HG02798 (cell line): ENCODE measurements at regions not wholly inside any gene's neighbourhood (a gene's known extent, or its start where the extent isn't known, plus 50 kb on each side); places are given as distances from the start of the nearest gene placed in this dataset.

Experiments
- ATAC-seq: cut with Tn5 transposase; IDR thresholded peaks from one replicate; pipeline ENCODE4 v1.9.1; 2021; ENCODE audit warnings: mild to moderate bottlenecking; ENCODE audit not compliant: unreplicated experiment, poor library complexity

GRCh38 chr3:31172336-31172735 lies 277.9 kb upstream of the GADL1 start:
- no peak for ATAC-seq

GRCh38 chr3:31173118-31173718 lies 278.8 kb upstream of the GADL1 start:
- no peak for ATAC-seq

- ATAC-seq: no peak
Observed at GRCh38 chr3:31174079-31174478, 279.6 kb upstream of the GADL1 start.

- no peak for ATAC-seq
Observed at GRCh38 chr3:31176045-31176444, 281.6 kb upstream of the GADL1 start.

- no peak for ATAC-seq
Observed at GRCh38 chr3:31178467-31178866, 284.0 kb upstream of the GADL1 start.

- ATAC-seq: no peak
Observed at GRCh38 chr3:31179768-31180167, 285.3 kb upstream of the GADL1 start.

GRCh38 chr3:31180274-31180673 lies 285.8 kb upstream of the GADL1 start:
- no peak for ATAC-seq

GRCh38 chr3:31181661-31182060 lies 287.2 kb upstream of the GADL1 start:
- no peak for ATAC-seq

GRCh38 chr3:31182661-31183060 lies 288.2 kb upstream of the GADL1 start:
- ATAC-seq: no peak

- ATAC-seq: no peak
Observed at GRCh38 chr3:31184261-31185061, 290.0 kb upstream of the GADL1 start.

- no peak for ATAC-seq
Observed at GRCh38 chr3:31185062-31185357, 290.5 kb upstream of the GADL1 start.

GRCh38 chr3:31186041-31186440 lies 291.6 kb upstream of the GADL1 start:
- no peak for ATAC-seq

- ATAC-seq: no peak
Observed at GRCh38 chr3:31187380-31187779, 292.9 kb upstream of the GADL1 start.

- no peak for ATAC-seq
Observed at GRCh38 chr3:31188112-31188511, 293.7 kb upstream of the GADL1 start.

GRCh38 chr3:31189330-31189729 lies 294.9 kb upstream of the GADL1 start:
- no peak for ATAC-seq

GRCh38 chr3:31189971-31190370 lies 295.5 kb upstream of the GADL1 start:
- no peak for ATAC-seq

GRCh38 chr3:31191354-31191753 lies 296.9 kb upstream of the GADL1 start:
- no peak for ATAC-seq

- no peak for ATAC-seq
Observed at GRCh38 chr3:31193429-31193828, 299.0 kb upstream of the GADL1 start.

GRCh38 chr3:31193871-31194270 lies 299.4 kb upstream of the GADL1 start:
- no peak for ATAC-seq

- no peak for ATAC-seq
Observed at GRCh38 chr3:31196261-31196660, 301.8 kb upstream of the GADL1 start.

GRCh38 chr3:31196881-31197364 lies 302.5 kb upstream of the GADL1 start:
- no peak for ATAC-seq

- ATAC-seq: no peak
Observed at GRCh38 chr3:31197941-31198340, 303.5 kb upstream of the GADL1 start.
